ENCODE measurements at regions not wholly inside any gene's neighbourhood (a gene's known extent, or its start where the extent isn't known, plus 50 kb on each side); places are given as distances from the start of the nearest gene placed in this dataset.
A peak's percentile ranks its signal among the peaks of the same experiment; 100 is the strongest.
"Not testable (repeated sequence)": the region's sequence is repeated elsewhere in the genome, so short reads cannot be mapped to it uniquely, and the experiment has no call there.

DNA sequence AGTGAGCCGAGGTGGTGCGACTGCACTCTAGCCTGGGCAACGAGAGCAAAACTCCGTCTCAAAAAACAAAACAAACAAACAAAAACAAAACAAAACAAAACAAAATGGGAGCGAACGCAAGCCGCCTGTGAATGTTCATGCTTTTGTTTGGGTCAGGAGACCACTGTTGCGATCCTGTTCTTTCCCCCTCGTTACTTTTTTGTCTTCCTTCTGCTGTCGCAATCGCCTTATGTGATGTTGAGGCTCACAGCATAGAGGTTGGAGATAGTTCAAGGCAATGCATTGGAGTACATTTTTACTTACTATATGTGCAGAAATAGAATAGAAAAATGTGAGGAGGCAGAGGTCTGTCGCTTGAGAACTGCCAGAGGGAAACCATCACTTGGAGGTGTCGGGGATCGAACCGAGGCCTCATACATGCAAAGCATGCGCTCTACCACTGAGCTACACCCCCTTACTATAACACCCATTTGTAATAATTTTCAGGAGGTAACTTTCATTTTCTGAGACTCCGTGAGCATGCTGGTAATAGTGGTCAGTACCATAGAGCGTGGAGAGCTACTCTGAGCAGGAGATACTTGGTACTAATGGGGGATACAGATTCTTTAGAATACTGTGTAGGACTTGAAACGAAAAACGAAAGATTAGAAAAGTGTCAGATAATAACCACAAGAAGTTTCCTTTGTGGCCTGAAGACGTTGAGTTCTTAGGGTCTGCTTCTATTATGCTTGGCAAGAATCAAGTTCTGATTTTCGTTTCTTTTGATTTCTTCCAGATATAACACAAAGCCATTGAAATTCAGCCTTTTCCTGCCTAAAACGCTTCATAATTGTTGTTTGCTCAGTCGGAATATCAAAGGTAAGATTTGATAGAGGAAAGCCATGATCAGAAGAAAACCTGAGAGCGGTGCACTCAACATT, 121.1 kb downstream of the TRIM27 start:
- no peak for DNase-seq (ENCODE audit: low spot score)

DNA sequence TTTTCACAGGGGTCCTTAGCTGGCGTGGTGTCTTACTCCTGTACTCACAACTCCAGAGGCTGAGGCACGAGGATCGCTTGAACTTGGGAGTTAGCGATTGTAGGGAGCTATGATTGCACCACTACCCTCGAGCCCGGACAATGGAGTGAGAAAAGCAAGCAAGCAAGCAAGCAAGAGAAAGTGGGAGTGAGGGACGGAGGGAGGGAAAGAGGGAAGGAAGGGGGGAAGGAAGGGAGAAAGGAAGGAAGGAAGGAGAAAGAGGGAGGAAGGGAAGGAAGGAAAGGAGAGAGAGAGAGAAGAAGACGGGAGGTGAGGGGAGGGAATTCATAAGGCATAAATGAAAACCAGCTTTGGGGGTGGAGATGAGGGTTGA, 120.5 kb downstream of the TRIM27 start:
- no peak for DNase-seq (ENCODE audit: low spot score)

DNA sequence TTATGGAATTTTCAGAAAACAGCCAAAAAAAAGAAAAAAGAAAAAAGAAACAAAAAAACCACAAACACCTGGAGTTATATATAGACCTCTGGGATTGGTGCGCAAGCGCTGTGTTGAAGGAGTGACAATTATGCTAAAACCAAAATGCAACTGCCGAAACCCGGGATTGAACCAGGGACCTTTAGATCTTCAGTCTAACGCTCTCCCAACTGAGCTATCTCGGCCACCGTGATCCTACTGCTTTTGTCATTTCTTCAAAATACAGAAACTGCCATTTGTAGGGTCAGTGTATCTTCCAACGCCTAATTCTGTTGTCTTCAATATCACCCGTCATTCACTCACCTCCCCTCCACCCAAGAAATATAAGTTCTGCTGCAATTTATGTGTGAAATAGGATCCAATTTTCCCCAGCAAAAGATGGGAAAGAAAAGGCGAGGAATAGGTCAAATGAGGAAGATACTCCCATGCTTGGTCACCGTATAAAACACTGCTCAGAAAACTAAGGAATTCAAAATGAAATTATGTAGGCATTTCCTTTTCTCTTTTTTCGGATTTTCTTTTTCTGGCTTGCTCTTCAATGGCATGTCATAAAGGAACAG, 116.0 kb downstream of the TRIM27 start:
- no peak for DNase-seq (ENCODE audit: low spot score)

DNA sequence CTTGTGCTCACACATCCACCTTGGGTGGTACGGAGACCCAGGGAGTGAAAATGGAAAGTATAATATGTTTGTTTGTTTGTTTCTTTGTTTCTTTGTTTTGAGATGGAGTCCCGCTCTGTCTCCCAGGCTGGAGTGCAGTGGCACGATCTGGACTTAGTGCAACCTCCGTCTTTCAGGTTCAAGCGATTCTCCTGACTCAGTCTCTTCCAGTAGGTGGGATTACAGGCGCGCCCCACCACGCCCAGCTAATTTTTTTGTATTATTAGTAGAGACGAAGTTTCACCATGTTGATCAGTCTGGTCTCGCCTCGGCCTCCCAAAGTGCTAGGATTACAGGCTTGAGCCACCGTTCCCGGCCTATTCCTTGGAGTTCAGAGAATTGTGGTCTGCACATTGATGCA, 115.4 kb downstream of the TRIM27 start:
- no peak for DNase-seq (ENCODE audit: low spot score)

DNA sequence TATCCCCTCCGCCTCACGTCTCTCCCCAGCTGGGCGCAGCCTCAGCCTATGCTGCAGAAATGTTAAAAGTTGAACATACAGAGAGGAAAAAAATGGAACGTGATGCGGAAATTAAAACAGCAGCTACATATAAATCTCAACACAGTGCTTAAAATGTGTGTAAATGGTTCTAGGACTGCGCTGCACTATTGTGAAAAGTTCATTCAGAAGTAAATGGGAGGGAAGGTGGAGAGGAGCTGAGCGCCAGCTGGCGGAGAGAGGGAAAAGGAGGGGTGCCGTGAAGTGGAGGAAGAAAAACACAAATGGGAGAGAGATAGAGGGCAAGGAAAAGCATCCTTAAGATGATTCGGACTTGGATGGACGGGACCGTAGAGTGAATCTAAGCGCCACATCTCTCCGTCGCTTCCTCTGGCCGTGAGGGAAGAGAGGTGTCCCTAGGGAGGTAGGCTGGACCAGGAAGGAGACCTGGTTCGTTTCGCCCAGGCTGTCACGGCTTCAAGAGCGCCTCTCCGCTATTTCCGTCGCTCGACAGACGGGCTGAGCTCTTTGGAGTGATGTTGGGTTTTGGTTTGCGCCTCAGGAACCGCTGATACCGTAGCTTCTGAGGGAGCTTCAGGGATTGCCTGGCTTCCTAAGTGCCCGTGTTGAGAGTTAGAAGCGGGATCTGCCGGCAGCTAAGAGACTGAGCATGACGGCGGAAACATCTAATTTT, 113.7 kb downstream of the TRIM27 start:
- DNase-seq (ENCODE audit: low spot score), result no peak

DNA sequence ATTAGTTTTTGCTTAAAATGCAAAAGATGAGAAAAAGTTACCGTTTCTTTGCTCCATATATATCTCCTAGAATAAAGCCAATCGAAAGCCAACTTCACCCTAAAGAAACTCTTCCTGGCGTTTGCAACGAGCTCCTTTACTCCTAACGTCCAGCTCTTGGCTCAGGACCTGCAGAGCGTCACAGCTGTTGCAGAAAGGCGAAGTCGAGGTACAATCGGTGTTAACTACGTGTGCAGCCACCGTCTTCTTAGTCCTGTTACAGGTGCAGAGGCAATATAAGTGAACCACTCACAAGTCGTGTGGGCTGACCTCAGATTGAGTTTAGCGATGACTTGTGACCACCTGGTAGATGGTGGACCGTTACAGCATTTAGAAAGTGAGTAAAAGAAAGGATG, 113.1 kb downstream of the TRIM27 start:
- no peak for DNase-seq (ENCODE audit: low spot score)

DNA sequence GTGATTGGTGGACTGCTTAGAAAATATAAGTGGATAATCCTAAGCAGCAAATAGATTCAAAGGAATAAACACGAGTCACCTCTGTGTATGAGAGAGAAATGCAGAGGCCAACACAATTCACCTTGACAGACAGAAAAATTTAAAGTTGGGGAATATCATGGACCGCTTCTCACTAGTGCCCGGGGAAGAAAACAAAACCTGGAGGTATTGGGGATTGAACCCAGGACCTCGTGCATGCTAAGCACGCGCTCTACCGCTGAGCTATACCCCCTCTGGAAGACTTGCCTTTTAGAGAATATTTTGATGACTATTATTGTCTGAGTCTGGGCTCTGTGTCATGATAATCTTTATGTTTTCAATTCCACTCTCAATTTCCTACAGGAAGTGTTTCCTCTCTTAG, 111.9 kb downstream of the TRIM27 start:
- no peak for DNase-seq (ENCODE audit: low spot score)

DNA sequence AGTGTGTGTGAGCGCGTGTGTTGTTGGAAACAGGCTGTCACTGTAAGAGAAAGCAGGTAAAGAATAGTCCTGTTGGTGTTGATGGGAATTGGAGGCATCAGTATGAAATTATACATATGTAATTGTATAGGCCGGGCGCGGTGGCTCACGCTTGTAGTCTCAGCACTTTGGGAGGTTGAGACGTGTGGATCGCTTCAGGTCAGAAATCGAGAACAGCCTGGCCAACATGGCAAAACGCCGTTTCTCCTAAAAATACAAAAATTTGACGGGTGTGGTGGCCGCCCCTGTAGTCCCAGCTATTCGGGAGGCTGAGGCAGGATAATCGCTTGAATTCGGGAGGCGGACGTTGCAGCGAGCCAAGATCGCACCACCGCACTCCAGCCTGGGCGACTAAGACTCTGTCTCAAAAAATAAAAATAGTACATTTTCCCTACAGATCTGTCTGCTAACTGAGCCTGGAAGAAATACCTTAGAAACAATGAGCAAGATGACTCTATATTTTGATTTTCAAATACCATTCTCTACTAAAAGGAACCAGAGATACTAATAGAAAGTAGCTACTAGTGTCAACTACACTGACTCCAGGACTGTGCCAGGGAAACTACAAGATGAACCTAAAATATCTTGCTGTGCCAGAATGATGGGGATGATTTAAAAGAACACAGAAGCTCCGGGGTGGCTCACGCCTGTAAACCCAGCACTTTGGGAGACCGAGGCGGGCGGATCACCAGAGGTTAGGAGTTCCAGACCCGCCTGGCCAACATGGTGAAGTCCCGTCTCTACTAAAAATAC, 110.8 kb downstream of the TRIM27 start:
- DNase-seq (ENCODE audit: low spot score), result no peak

DNA sequence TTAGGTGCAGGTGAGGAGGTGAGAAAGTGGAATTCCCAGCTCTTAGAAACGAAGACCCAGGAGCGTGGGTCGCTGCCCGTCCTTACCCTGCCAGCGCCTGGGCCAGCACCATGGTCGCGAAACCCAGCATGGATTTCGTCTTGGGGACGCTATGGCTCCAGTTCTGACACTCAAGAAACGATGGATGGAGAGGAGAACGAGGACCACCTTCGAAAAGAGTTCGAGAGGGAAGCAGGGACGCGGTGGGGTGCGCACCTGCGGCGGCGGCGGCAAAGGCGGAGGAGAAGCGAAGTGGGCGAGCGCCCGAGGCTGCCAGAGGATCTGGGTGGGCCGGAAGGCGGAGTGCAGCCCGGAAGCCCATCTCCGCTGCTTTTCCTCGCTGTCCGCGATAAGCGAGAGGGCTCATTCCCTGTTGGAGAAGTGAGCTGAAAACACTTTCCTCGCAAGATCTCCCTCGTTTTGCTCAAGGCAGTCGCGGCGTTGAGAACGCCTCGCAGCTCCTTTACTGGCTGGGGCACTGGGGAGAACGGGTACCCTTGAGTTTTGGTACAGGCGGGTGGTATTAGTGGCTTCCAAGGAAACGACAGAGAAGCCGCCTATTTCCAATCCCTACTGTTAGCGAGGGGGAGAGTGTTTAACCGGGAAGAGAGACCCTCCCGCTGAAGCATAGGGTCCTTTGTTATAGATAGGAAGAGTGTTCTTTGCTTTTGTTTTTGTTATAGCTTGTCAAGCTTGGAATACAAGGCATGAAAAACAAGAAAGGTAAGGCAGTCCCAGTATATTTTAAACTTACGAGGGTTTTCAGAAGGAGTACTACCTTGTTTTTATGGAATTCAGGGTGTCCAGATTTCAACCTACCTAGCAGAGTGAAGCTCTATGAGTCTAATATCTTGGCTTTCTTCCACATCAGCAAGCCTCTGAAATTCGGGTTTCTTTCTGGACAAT, 109.5 kb downstream of the TRIM27 start:
- no peak for DNase-seq (ENCODE audit: low spot score)

DNA sequence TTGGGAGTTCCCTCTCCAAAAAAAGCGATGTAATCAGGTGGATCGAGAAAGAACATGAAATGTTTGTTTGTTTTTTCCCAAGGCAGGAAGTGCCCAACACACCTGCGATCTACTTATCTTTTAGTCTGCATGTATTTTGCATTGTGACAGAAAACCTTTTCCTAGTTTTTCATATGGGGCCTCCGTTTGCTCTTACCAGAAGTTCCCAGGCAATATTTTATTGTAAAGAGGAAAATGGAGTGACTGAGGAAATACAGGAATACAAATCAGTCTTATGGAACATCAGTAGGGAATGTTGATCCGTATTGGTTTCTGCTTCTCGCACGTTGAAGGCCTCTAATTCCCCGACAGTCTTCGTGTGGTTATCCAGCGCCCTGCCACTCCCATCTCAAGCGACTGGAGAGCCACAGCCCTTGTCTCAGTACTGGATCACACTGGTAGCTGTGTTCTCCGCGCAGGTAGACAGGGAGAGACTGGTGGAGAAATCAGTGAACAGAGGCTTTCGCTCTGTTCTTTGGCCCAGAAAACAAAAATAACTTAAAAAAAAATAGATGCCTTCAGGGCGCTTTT, 107.4 kb downstream of the TRIM27 start:
- DNase-seq (ENCODE audit: low spot score), result no peak

DNA sequence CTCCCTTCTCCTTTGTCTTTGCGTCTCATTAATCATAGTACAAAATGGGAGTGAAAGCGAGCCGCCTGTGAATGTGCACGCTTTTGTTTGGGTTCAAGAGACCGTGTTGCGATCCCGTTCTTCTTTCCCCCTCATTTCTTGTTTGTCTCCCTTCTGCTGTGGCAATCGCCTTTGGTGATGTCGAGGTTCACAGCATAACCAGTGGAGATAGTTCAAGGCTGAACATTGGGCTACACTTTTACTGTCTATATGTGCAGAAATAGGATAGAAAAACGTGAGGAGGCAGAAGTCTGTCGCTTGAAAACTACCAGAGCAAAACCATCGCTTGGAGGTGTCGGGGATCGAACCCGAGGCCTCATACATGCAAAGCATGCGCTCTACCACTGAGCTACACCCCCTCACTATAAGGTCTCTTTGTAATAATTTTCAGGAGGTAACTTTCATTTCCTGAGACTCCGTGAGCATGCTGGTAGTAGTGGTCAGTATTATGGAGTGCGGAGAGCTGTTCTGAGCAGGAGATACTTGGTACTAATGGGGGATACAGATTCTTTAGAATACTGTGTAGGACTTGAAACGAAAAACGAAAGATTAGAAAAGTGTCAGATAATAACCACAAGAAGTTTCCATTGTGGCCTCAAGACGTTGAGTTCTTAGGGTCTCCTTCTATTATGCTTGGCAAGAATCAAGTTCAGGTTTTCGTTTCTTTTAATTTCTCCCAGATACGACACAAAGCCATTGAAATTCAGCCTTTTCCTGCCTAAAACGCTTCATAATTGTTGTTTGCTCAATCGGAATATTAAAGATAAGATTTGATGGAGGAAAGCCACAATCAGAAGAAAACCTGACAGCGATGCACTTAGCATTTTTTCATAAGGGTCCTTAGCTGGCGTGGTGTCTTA, 106.6 kb downstream of the TRIM27 start:
- no peak for DNase-seq (ENCODE audit: low spot score)

DNA sequence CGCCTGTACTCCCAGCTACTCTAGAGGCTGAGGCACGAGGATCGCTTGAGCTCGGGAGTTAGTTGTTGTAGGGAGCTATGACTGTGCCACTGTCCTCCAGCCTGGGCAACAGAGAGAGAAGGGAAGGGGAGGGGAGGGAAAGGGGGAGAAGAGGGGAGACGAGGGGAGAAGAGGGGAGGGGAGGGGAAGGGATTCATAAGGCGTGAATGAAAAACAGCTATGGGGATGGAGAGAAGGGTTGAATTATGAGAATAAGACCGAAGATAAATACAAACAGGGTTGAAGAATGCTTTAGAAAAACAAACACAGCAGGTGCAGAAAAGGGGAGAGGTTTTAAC, 106.0 kb downstream of the TRIM27 start:
- no peak for DNase-seq (ENCODE audit: low spot score)

DNA sequence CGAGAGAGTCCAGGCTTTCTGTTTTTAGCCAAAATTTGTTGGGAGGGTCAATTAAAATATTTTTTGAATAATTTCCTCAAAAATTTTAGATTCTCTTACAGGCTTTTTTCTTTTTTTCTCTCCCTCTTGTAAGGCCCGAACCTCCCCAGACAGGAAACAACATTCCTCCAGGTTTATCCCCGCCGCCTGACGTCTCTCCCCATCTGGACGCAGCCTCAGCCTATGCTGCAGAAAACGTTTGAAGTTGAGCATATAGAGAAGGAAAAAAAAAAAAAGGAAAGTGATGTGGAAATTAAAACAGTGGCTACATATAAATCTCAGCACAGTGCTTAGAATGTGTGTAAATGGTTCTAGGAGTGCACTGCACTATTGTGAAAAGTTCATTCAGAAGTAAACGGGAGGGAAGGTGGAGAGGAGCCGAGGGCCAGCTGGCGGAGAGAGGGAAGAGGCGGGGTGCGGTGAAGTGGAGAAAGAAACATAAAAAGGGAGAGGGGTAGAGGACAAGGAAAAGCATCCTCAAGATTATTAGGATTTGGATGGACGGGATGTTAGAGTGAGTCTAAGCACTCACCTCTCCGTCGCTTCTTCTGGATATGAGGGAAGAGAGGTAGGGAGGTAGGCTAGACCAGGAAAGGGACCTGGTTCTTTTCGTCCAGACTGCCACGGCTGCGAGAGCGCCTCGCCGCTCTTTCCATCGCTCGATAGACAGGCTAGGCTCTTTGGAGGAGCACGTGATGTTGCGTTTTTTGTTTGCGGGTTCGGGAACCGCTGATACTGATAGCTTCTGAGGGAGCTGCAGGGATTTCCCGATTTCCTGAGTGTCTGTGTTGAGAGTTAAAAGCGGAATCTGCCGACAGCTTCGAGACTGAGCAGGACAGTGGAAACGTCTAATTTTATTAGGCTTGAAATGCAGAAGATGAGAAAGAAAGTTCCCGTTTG, 98.7 kb downstream of the TRIM27 start:
- DNase-seq (ENCODE audit: low spot score), result no peak

DNA sequence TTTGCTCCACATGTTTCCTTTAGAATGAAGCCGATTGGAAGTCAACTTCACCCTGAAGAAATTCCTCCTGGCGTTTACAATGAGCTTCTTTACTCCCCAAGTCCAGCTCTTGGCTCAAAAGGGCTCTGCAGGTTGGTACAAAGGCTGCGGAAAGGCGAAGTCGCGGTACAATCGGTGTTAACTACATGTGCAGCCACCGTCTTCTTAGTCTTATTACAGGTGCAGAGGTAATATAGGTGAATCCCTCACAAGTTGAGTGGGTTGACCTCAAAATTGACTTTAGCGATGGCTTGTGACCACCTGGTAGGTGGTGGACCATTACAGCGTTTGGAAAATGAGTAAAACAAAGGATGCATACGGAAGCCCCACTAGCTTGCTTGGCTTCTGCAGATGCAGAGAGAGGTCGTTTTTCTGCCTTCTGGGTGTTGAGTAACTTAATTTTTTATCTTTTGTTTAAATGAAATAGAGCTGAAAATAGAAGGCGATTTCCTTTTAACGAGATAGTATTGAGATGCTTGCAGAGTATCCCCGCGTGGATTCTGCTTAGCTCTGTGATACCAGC, 98.0 kb downstream of the TRIM27 start:
- DNase-seq (ENCODE audit: low spot score), result no peak

DNA sequence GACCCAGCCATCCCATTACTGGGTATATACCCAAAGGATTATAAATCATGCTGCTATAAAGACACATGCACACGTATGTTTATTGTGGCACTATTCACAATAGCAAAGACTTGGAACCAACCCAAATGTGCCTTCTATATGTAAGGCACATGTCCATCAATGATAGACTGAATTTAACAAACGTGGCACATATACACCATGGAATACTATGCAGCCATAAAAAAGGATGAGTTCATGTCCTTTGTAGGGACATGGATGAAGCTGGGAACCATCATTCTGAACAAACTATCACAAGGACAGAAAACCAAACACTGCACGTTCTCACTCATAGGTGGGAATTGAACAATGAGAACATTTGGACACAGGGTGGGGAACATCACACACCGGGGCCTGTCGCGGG, 92.1 kb downstream of the TRIM27 start:
- not testable (repeated sequence) for DNase-seq (ENCODE audit: low spot score)

DNA sequence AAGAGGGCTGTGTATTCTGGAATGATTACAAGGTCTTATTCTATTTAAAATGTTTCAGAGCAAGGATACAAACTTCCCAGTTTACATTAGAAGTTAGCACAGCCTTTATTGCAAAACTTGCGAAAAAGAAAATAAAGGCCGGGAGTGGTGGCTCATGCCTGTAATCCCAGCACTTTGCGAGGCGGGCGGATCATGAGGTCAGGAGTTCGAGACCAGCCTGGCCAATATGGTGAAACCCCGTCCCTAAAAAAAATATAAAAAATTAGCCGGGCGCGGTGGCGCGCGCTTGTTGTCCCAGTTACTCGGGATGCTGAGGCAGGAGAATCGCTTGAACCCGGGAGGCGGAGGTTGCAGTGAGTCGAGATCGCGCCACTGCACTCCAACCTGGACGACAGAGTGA, 87.1 kb downstream of the TRIM27 start:
- DNase-seq (ENCODE audit: low spot score), result not testable (repeated sequence)

DNA sequence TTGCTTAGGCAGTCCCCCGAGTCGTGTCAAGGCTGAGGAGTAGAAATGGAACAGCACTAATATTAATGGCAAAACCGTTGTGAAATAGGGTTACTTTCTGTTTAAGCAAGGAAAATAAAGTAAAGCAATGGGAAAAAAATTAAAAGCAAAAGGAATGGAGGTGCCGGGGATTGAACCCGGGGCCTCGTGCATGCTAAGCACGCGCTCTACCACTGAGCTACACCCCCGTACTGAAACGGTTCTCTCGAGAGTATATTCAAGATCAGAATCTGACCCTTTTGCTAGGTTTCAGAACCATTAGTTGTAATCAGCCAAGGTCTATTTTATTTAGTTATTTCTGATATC, 85.5 kb downstream of the TRIM27 start:
- DNase-seq (ENCODE audit: low spot score), result peak; percentile 82

DNA sequence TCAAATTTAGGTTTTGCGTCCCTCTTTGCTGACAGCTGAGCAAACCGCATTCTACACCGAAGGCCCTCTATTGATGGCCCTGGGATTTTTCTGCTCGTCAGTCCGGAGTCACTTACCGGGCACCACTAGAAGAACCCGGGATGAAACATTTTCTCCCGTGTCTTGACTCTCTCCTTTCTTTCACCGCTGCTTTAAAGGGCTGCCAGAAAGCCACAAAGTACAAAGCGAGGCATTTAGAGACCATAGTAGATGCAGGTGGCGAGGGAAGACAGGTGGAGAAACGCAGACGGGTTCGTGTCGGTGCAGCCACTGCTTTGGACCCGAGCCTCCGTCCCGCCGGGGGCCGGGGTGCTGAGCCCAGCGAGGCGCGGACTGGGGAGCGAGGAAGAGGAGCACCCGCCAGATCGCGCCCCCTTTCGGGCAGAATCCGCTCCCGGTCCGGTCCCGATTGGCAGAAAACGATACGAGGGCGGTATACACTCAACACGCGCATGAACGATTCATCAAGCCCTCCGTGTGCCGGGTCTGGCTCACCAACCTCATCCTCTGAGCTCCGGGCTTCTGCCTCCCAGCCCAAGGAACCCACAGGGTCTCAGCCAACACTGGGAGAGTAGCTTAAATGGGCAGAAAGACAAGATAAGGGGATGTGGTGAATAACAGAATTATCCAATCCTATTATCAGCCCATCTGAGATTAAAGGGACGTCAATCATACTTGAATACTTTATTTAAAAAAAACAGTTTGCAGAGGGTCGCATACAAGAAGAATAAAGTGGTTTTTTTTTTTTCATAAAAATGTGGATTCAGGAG, 84.9 kb downstream of the TRIM27 start:
- peak; percentile 89 for DNase-seq (ENCODE audit: low spot score)
